ENCODE measurements at regions not wholly inside any gene's neighbourhood (a gene's known extent, or its start where the extent isn't known, plus 50 kb on each side); places are given as distances from the start of the nearest gene placed in this dataset.
"Not testable (repeated sequence)": the region's sequence is repeated elsewhere in the genome, so short reads cannot be mapped to it uniquely, and the experiment has no call there.

DNA sequence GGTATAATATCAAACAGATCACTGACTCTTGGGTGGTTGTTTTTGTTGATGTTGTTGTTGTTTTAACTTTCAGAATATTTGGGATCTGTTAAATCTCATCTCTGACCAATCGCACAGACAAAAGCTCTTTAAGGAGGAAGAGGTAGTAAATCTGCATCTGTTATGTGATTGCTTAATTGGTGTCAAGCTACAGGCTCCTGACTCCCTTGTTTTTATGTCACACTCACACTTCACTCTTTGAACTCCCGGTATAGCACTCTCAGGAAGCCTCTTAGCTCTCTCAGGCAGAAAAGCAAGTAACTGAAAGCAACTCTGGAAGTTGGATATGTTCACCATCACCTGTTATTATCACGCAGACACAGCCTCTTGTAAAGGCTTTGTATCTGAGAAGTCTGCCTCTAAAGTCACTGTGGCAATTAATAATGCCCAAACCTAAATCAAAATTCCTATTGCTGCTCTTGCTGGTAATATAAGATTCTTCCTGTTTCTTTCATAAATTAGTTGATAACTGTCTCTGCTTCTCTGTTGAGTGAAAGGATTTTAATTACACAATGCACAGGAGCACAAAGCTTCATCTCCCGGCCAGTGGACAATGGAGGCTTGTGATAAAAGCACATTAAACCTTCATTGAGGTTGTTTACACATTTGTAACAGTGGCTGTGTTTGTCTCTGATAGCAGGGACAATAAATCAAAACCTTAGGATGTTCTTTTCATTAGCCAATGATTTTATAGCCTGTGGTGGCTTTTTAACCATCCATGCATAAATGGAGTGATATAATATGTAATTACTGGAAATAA lies 576.7 kb downstream of the MFSD1 start:
- Histone ChIP-seq H4K20me1 (ENCODE audit: low read depth, low read length) (no peaks in the 10 kb centered on the region), H3K4me3 (ENCODE audit: insufficient read depth, low read length, poor library complexity, severe bottlenecking) (no peak overlapping the region), H3K27me3 (ENCODE audit: low read length) (0 out of 2 replicates have a peak, but pooled peaks cover 3% of the 10 kb centered on the region), H2AFZ (ENCODE audit: low read depth, low read length, severe bottlenecking) (no peak overlapping the region), H3K9me3 (ENCODE audit: insufficient read depth, low read length) (no peaks in the 10 kb centered on the region), H3K79me2 (ENCODE audit: insufficient read depth, low read length) (no peaks in the 10 kb centered on the region), H3K9ac (ENCODE audit: low read length) (no peak overlapping the region), H3K36me3 (ENCODE audit: low read length) (no peaks in the 10 kb centered on the region), H3K27ac (ENCODE audit: low read depth, low read length) (no peak overlapping the region), H3F3A (ENCODE audit: insufficient read depth) (no peaks in the 10 kb centered on the region), H3K9me2 (replicated peaks; ENCODE audit: insufficient read depth, low read length) (no peaks in the 10 kb centered on the region), H3K4me2 (ENCODE audit: low read depth, low read length, poor library complexity, severe bottlenecking) (no peak overlapping the region)
- TF ChIP-seq, protein P1, sequence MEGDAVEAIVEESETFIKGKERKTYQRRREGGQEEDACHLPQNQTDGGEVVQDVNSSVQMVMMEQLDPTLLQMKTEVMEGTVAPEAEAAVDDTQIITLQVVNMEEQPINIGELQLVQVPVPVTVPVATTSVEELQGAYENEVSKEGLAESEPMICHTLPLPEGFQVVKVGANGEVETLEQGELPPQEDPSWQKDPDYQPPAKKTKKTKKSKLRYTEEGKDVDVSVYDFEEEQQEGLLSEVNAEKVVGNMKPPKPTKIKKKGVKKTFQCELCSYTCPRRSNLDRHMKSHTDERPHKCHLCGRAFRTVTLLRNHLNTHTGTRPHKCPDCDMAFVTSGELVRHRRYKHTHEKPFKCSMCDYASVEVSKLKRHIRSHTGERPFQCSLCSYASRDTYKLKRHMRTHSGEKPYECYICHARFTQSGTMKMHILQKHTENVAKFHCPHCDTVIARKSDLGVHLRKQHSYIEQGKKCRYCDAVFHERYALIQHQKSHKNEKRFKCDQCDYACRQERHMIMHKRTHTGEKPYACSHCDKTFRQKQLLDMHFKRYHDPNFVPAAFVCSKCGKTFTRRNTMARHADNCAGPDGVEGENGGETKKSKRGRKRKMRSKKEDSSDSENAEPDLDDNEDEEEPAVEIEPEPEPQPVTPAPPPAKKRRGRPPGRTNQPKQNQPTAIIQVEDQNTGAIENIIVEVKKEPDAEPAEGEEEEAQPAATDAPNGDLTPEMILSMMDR (IDR thresholded peaks at IDR 0.05; ENCODE audit: insufficient read depth, low read length, poor library complexity, severe bottlenecking), result no peak
- TF ChIP-seq EZH2phosphoT487 (conservative IDR thresholded peaks at IDR 0.05; ENCODE audit: low read length), result no peak

DNA sequence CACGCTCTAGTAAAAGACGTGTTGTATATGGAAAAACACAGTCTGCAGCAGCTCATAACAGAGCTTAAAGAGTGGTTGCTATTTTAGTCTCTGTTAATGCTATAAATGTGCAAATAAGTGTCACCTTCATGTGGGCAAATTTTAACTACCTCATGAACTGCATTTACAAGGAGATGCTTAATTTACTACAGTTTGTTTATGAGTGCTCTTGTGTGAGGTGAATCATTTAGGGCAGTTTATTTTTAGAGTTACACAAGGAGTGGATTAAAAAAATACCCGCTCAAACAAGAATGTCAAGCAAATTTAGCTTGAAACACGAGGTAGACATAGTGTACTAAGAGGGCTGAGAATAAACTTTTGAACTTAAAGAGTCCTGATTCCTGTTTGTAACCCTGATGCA lies 579.0 kb downstream of the MFSD1 start:
- Histone ChIP-seq H4K20me1 (ENCODE audit: low read depth, low read length) (no peaks in the 10 kb centered on the region), H3F3A (ENCODE audit: insufficient read depth) (no peaks in the 10 kb centered on the region), H2AFZ (ENCODE audit: low read depth, low read length, severe bottlenecking) (no peak overlapping the region), H3K4me2 (ENCODE audit: low read depth, low read length, poor library complexity, severe bottlenecking) (no peak overlapping the region), H3K9me3 (ENCODE audit: insufficient read depth, low read length) (no peaks in the 10 kb centered on the region), H3K27me3 (ENCODE audit: low read length) (0 out of 2 replicates have a peak, but pooled peaks cover 3% of the 10 kb centered on the region), H3K27ac (ENCODE audit: low read depth, low read length) (no peak overlapping the region), H3K79me2 (ENCODE audit: insufficient read depth, low read length) (no peaks in the 10 kb centered on the region), H3K9me2 (replicated peaks; ENCODE audit: insufficient read depth, low read length) (no peaks in the 10 kb centered on the region), H3K9ac (ENCODE audit: low read length) (no peak overlapping the region), H3K36me3 (ENCODE audit: low read length) (no peaks in the 10 kb centered on the region), H3K4me3 (ENCODE audit: insufficient read depth, low read length, poor library complexity, severe bottlenecking) (no peak overlapping the region)
- no peak for TF ChIP-seq EZH2phosphoT487 (conservative IDR thresholded peaks at IDR 0.05; ENCODE audit: low read length)
- TF ChIP-seq, protein P1 (IDR thresholded peaks at IDR 0.05; ENCODE audit: insufficient read depth, low read length, poor library complexity, severe bottlenecking), result no peak

DNA sequence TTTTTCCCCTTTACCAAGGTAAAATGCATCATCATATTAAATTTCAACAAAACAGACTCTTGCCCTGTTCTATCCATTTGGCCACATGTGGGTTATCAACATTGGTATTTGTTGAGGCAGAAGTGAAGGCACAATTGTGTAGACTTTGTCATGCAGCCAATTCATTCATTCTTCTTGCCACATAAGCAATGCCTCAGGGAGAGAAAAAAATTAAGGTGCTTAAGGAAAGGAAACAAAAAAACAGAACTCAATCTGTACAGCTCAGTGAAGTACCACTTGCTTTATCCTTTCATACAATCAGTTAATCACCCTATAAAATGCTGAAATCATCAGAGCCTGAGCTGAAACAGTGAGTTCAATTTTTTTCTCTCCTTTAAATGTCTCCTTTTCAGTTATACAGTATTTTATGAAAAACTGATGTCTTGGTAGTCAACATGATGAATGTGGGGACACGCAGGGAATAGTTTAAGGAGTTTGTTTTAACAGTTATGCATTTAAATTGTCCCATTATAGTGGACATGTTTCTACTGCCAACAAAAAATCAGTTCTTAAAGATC lies 588.9 kb downstream of the MFSD1 start:
- Histone ChIP-seq H3K9ac (ENCODE audit: low read length) (no peak overlapping the region), H3K4me2 (ENCODE audit: low read depth, low read length, poor library complexity, severe bottlenecking) (no peak overlapping the region), H3K4me3 (ENCODE audit: insufficient read depth, low read length, poor library complexity, severe bottlenecking) (no peak overlapping the region), H4K20me1 (ENCODE audit: low read depth, low read length) (no peaks in the 10 kb centered on the region), H3K36me3 (ENCODE audit: low read length) (no peaks in the 10 kb centered on the region), H3K9me3 (ENCODE audit: insufficient read depth, low read length) (no peaks in the 10 kb centered on the region), H3K79me2 (ENCODE audit: insufficient read depth, low read length) (no peaks in the 10 kb centered on the region), H2AFZ (ENCODE audit: low read depth, low read length, severe bottlenecking) (no peak overlapping the region), H3K9me2 (replicated peaks; ENCODE audit: insufficient read depth, low read length) (no peaks in the 10 kb centered on the region), H3K27me3 (ENCODE audit: low read length) (no peaks in the 10 kb centered on the region), H3F3A (ENCODE audit: insufficient read depth) (no peaks in the 10 kb centered on the region), H3K27ac (ENCODE audit: low read depth, low read length) (no peak overlapping the region)
- TF ChIP-seq, protein P1 (IDR thresholded peaks at IDR 0.05; ENCODE audit: insufficient read depth, low read length, poor library complexity, severe bottlenecking), result no peak
- TF ChIP-seq EZH2phosphoT487 (conservative IDR thresholded peaks at IDR 0.05; ENCODE audit: low read length), result no peak

DNA sequence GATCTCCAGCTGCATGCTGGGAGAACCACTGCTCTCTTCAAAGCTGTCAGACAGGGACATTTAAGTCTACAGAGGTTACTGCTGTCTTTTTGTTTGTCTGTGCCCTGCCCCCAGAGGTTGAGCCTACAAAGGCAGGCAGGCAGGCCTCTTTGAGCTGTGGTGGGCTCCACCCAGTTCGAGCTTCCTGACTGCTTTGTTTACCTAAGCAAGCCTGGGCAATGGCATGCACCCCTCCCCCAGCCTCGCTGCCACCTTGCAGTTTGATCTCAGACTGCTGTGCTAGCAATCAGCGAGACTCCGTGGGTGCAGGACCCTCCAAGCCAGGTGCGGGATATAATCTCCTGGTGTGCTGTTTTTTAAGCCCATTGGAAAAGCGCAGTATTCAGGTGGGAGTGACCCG lies 591.0 kb upstream of the IL12A start:
- H3F3A ChIP-seq (ENCODE audit: insufficient read depth); H3K4me2 ChIP-seq (ENCODE audit: low read depth, low read length, poor library complexity, severe bottlenecking): not testable (repeated sequence)

More for the DNA sequence above, 591.0 kb upstream of the IL12A start:
- not testable (repeated sequence) for H2AFZ ChIP-seq (ENCODE audit: low read depth, low read length, severe bottlenecking); H3K9me2 ChIP-seq (replicated peaks; ENCODE audit: insufficient read depth, low read length); H4K20me1 ChIP-seq (ENCODE audit: low read depth, low read length); H3K79me2 ChIP-seq (ENCODE audit: insufficient read depth, low read length); H3K27me3 ChIP-seq (ENCODE audit: low read length); H3K9ac ChIP-seq (ENCODE audit: low read length); H3K4me3 ChIP-seq (ENCODE audit: insufficient read depth, low read length, poor library complexity, severe bottlenecking); H3K9me3 ChIP-seq (ENCODE audit: insufficient read depth, low read length); H3K27ac ChIP-seq (ENCODE audit: low read depth, low read length); H3K36me3 ChIP-seq (ENCODE audit: low read length)

All from SU-DHL-6 (cell line).